Right lobe of liver (tissue), 6 donors: ENCODE measurements at regions not wholly inside any gene's neighbourhood (a gene's known extent, or its start where the extent isn't known, plus 50 kb on each side); places are given as distances from the start of the nearest gene placed in this dataset.

Experiments used
- ATAC-seq, 4 donors: fragments of 200-7000 bp; cut with Tn5 transposase; one replicate each; pipeline ENCODE4 v1.9.1; 2020; ENCODE audit warnings: mild to moderate bottlenecking in 4 of 4, moderate library complexity in 4 of 4
- DNase-seq, 3 donors: peaks; one replicate each; pipeline ENCODE4 v3.0.0-alpha.2; 2020
- H3K27ac ChIP-seq, 3 donors: fragments of 200-600 bp; one replicate each; pipeline ENCODE4 v1.8.0; 2022
- H3K27me3 ChIP-seq, 2 donors: fragments of 200-600 bp; one replicate each; pipeline ENCODE4 v1.8.0; 2022
- H3K36me3 ChIP-seq, 4 donors: fragments of 200-600 bp; sonication (generic) in 1 of 4; one replicate each; pipeline versions ENCODE4 v1.5.1 to v1.8.0; 2017 to 2022; ENCODE audit warnings: control low read depth in 1 of 4
- H3K4me1 ChIP-seq, 4 donors: fragments of 200-600 bp; sonication (generic) in 1 of 4; one replicate each; pipeline versions ENCODE4 v1.5.1 to v1.8.0; 2017 to 2022; ENCODE audit warnings: control low read depth in 1 of 4
- H3K4me3 ChIP-seq, 3 donors: fragments of 200-600 bp; one replicate each; pipeline ENCODE4 v1.8.0; 2022
- H3K9me3 ChIP-seq, 4 donors: fragments of 200-600 bp; sonication (generic) in 1 of 4; one replicate each; pipeline versions ENCODE4 v1.5.1 to v1.8.0; 2017 to 2022; ENCODE audit warnings: control low read depth in 1 of 4
- POLR2A ChIP-seq: fragments of 450-650 bp; IDR thresholded peaks from one replicate; pipeline ENCODE4 v1.6.1; 2017; ENCODE audit warnings: antibody characterized with exemption, mild to moderate bottlenecking
- WGBS: methylation state at CpG from one replicate; pipeline ENCODE4 v1.1.6; 2018; ENCODE audit warnings: low coverage, low lambda C conversion rate; ENCODE audit not compliant: insufficient coverage; ENCODE audit errors: missing lambda C conversion rate; 5-methylcytosine and 5-hydroxymethylcytosine counted together
- intact Hi-C, 2 donors: fragments of 100-400 bp; cut with DNase I; formaldehyde crosslinking; loops; one replicate each; pipeline versions ENCODE4 v1.11.2 to v1.14.1; 2022
- TF ChIP-seq, protein P1 (sequence below), 4 donors: fragments of 200-600 bp in 3 of 4; fragments of 450-650 bp in 1 of 4; IDR thresholded peaks; one replicate each; pipeline versions ENCODE4 v1.5.1 to v1.8.0; 2016 to 2022; ENCODE audit warnings: antibody characterized with exemption in 4 of 4, mild to moderate bottlenecking in 2 of 4
- donor health status: DM: no; HTN: yes; CAD: no.
- donor health status: DM: no; HTN: no; CAD: no.
- donor health status: DM: no; HTN: no; CAD: no.
- donor health status: DM: no; HTN: yes; CAD: no.
- donor health status: DM: no; HTN: yes; CAD: no.

GRCh38 chr5:159507055-159507454 lies 176.8 kb upstream of the IL12B start:
- H3K4me3 ChIP-seq: no peak overlapping the region
- ATAC-seq (no peak), DNase-seq (no peak)
- TF ChIP-seq, protein P1, sequence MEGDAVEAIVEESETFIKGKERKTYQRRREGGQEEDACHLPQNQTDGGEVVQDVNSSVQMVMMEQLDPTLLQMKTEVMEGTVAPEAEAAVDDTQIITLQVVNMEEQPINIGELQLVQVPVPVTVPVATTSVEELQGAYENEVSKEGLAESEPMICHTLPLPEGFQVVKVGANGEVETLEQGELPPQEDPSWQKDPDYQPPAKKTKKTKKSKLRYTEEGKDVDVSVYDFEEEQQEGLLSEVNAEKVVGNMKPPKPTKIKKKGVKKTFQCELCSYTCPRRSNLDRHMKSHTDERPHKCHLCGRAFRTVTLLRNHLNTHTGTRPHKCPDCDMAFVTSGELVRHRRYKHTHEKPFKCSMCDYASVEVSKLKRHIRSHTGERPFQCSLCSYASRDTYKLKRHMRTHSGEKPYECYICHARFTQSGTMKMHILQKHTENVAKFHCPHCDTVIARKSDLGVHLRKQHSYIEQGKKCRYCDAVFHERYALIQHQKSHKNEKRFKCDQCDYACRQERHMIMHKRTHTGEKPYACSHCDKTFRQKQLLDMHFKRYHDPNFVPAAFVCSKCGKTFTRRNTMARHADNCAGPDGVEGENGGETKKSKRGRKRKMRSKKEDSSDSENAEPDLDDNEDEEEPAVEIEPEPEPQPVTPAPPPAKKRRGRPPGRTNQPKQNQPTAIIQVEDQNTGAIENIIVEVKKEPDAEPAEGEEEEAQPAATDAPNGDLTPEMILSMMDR (IDR thresholded peaks at IDR 0.05): no peak
- TF ChIP-seq POLR2A: no peak
- H3K27ac ChIP-seq: no peak overlapping the region
- peaks cover 0 to 2% (median 0%) of the 10 kb centered on the region in 4 donors for H3K4me1 ChIP-seq
- intact Hi-C loops: no loop called here
- WGBS: 73% methylated on average over 2 of the region's 2 CpGs
- H3K27me3 ChIP-seq: no peaks in the 10 kb centered on the region
- H3K9me3 ChIP-seq: no peaks in the 10 kb centered on the region
- H3K36me3 ChIP-seq: no peaks in the 10 kb centered on the region

- no peaks in the 10 kb centered on the region for H3K9me3 ChIP-seq
- peaks cover 0 to 5% (median 0%) of the 10 kb centered on the region in 4 donors for H3K4me1 ChIP-seq
- 60% methylated on average over 3 of the region's 3 CpGs for WGBS
- intact Hi-C loops: no loop called here
- H3K27me3 ChIP-seq: no peaks in the 10 kb centered on the region
- no peak overlapping the region for H3K4me3 ChIP-seq
- DNase-seq (no peak), ATAC-seq (no peak)
- no peak overlapping the region for H3K27ac ChIP-seq
- no peak for TF ChIP-seq POLR2A
- TF ChIP-seq, protein P1 (IDR thresholded peaks at IDR 0.05): no peak
- no peaks in the 10 kb centered on the region for H3K36me3 ChIP-seq
Measured at GRCh38 chr5:159507661-159508060, 177.4 kb upstream of the IL12B start.

DNA sequence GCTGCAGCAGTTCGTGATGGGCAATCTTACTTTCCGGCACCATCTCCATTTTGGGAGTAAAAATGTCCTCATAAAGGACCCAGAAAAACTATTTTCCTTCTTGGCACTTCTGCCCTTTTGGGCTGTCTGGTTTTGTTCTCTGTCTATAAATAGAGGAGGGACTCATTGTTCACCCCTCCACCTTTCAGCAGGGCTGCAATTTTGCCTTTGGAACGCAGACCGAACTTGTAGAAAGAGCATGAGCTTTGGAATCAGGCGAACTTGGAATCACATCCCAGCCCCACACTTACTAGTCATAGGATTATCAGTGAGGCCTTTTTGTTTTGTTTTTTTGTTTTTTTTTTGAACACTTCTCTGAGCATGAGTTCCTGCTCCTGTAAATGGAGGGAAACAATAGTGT lies 178.1 kb upstream of the IL12B start:
- ATAC-seq (no peak), DNase-seq (no peak)
- no peaks in the 10 kb centered on the region for H3K9me3 ChIP-seq
- no peaks in the 10 kb centered on the region for H3K27me3 ChIP-seq
- no peak overlapping the region for H3K4me3 ChIP-seq
- no peaks in the 10 kb centered on the region for H3K36me3 ChIP-seq
- no peak overlapping the region for H3K27ac ChIP-seq
- no peak for TF ChIP-seq POLR2A
- TF ChIP-seq, protein P1 (IDR thresholded peaks at IDR 0.05): no peak
- 83% methylated on average over 5 of the region's 5 CpGs for WGBS
- intact Hi-C loops: no loop called here
- H3K4me1 ChIP-seq: peaks cover 0 to 5% (median 0%) of the 10 kb centered on the region in 4 donors

DNA sequence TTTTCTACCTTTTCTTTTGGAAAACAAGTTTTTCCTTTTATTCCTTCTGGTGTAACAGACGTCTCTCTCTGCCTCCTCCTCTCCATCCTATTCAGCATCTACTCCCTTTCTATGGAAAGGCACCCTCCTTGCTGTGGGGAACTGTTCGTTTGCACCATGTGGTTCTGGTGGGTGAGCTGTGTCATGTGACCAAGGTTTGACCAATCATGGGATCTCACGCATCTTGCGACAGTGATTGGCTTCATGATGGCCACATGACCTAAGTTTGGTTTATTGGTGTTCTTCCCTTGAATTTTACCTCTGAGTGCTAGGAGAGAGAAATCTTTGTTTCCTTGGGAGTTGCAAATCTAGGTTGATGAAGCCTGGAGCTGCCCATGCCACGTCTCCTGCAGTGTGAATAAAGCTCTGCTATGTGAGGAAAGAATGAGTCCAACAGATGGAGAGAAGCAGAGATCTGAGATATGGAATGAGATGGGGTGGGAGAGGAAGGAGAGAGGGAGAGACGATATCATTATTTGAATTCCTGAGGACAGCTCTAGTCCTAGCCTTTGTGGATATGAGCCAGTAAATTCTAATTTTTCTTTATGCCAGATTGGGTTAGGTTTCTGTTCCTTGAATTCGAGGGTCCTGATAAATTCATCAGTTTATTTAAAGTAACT lies 178.8 kb upstream of the IL12B start:
- Histone ChIP-seq H3K4me1 (peaks cover 0 to 5% (median 0%) of the 10 kb centered on the region in 4 donors), H3K4me3 (no peak overlapping the region), H3K36me3 (no peaks in the 10 kb centered on the region), H3K9me3 (no peaks in the 10 kb centered on the region), H3K27me3 (no peaks in the 10 kb centered on the region), H3K27ac (no peak overlapping the region)
- WGBS: 71% methylated on average over 7 of the region's 7 CpGs
- ATAC-seq: no peak
- DNase-seq: no peak
- no peak for TF ChIP-seq POLR2A
- TF ChIP-seq, protein P1 (IDR thresholded peaks at IDR 0.05): no peak
- intact Hi-C loops: no loop called here
